Cerebellar cortex (tissue), 1 donor: ENCODE measurements at regions not wholly inside any gene's neighbourhood (a gene's known extent, or its start where the extent isn't known, plus 50 kb on each side); places are given as distances from the start of the nearest gene placed in this dataset.

Source experiments
- DNase-seq: peaks from one replicate; pipeline ENCODE4 v3.0.0-alpha.2; 2015; ENCODE audit warnings: low spot score

GRCh38 chr3:155029941-155030340 is 50.2 kb upstream of the MME start:
- DNase-seq = no peak

- peak; percentile 75 for DNase-seq
These were observed 53.0 kb upstream of the MME start for GRCh38 chr3:155026999-155027591.

GRCh38 chr3:155024006-155024638 is 56.0 kb upstream of the MME start:
- DNase-seq = peak; percentile 76

GRCh38 chr3:155022896-155023295 is 57.2 kb upstream of the MME start:
- DNase-seq = peak; percentile 35

- DNase-seq = peak; percentile 89
These were observed 60.5 kb upstream of the MME start for GRCh38 chr3:155019575-155019974.

- peak; percentile 69 for DNase-seq
These were observed 61.3 kb upstream of the MME start for GRCh38 chr3:155018621-155019330.

- no peak for DNase-seq
These were observed 64.2 kb upstream of the MME start for GRCh38 chr3:155015776-155016436.

GRCh38 chr3:155014953-155015352 is 65.2 kb upstream of the MME start:
- no peak for DNase-seq

GRCh38 chr3:155013427-155013826 is 66.7 kb upstream of the MME start:
- DNase-seq = no peak

GRCh38 chr3:155012584-155012983 is 67.5 kb upstream of the MME start:
- peak; percentile 36 for DNase-seq

GRCh38 chr3:155010416-155010815 is 69.7 kb upstream of the MME start:
- DNase-seq = peak; percentile 79

- DNase-seq = no peak
These were observed 70.9 kb upstream of the MME start for GRCh38 chr3:155009217-155009616.

- no peak for DNase-seq
These were observed 72.4 kb upstream of the MME start for GRCh38 chr3:155007729-155008128.

- DNase-seq = no peak
These were observed 78.7 kb upstream of the MME start for GRCh38 chr3:155001289-155002010.

- no peak for DNase-seq
These were observed 87.5 kb upstream of the MME start for GRCh38 chr3:154992655-154993054.

- DNase-seq = no peak
These were observed 89.6 kb upstream of the MME start for GRCh38 chr3:154990543-154990942.

GRCh38 chr3:154987846-154988245 is 92.3 kb upstream of the MME start:
- DNase-seq = no peak

GRCh38 chr3:154981664-154982063 is 98.5 kb upstream of the MME start:
- no peak for DNase-seq

GRCh38 chr3:154981201-154981600 is 98.9 kb upstream of the MME start:
- no peak for DNase-seq

GRCh38 chr3:154979331-154979730 is 100.8 kb upstream of the MME start:
- no peak for DNase-seq

- DNase-seq = no peak
These were observed 102.5 kb upstream of the MME start for GRCh38 chr3:154977666-154978065.
